Mesodermal cell (in vitro differentiated cells): ENCODE measurements at regions not wholly inside any gene's neighbourhood (a gene's known extent, or its start where the extent isn't known, plus 50 kb on each side); places are given as distances from the start of the nearest gene placed in this dataset.

Experiments used
- H3K27ac ChIP-seq: 2 replicates; pipeline ENCODE4 v1.7.0; 2013; ENCODE audit warnings: mild to moderate bottlenecking, low read depth, low read length, moderate library complexity; ENCODE audit not compliant: severe bottlenecking
- H3K36me3 ChIP-seq: 2 replicates; pipeline ENCODE4 v1.7.1; 2013; ENCODE audit warnings: mild to moderate bottlenecking, low read length, moderate library complexity; ENCODE audit not compliant: control insufficient read depth, insufficient read depth
- H3K4me1 ChIP-seq: one replicate; pipeline ENCODE4 v1.7.1; 2013; ENCODE audit warnings: mild to moderate bottlenecking, low read length; ENCODE audit not compliant: insufficient read depth, control insufficient read depth, poor library complexity, severe bottlenecking
- H3K4me3 ChIP-seq: 2 replicates; pipeline ENCODE4 v1.7.0; 2013; ENCODE audit warnings: low read length, control low read depth, mild to moderate bottlenecking; ENCODE audit not compliant: insufficient read depth, poor library complexity, severe bottlenecking; ENCODE audit errors: extremely low read depth
- H3K9me3 ChIP-seq: 2 replicates; pipeline ENCODE4 v1.7.1; 2013; ENCODE audit warnings: mild to moderate bottlenecking, low read length, moderate library complexity; ENCODE audit not compliant: control insufficient read depth
- WGBS, 2 experiments: methylation state at CpG; one replicate each; pipeline ENCODE4 v1.1.5; 2013; ENCODE audit warnings: missing lambda C conversion rate in 2 of 2; ENCODE audit not compliant: insufficient coverage in 2 of 2; 5-methylcytosine and 5-hydroxymethylcytosine counted together

DNA sequence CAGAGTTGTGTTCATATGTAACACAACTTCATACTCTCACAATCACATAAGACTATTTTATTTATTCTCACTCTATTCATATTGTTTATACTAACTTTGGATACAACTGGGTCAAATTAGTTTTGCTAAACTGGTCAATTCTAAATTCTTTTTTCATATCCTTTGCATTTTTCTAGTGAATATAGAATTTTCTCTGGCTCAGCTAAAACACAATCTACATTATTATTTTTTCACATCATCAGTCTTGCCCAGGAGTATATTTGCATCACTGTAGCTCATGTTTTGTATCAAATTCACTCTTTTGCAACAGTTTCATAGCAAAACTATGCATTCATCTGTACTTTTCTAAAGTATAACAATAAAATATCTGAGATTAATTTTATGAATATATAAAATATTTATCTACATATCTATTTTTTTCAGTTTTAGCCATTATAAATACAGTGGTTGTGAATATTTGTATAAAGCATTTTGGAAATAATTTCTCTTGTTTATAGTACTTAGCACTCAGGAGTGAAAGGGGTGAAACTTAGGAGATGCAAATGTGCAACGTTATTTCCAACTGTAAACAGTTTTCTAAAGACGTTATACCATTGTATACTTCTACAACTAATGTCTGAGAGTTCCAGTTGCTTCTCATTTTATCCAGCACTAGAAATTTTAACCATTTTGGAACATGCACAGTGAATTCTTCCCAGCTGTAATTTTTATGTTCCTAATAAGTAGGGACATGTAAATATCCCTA, 854.6 kb downstream of the CBLN2 start:
- Histone ChIP-seq H3K4me3 (no peak overlapping the region), H3K36me3 (no peaks in the 10 kb centered on the region), H3K9me3 (peaks cover 4% of the 10 kb centered on the region), H3K27ac (no peak overlapping the region), H3K4me1 (no peaks in the 10 kb centered on the region)
- 65% methylated on average over 2 of the region's 2 CpGs; no CpG with 5 or more reads in 1 of the 2 experiments for WGBS, 2 experiments

- no peak overlapping the region for H3K27ac ChIP-seq
- no peaks in the 10 kb centered on the region for H3K36me3 ChIP-seq
- no peaks in the 10 kb centered on the region for H3K4me1 ChIP-seq
- 80% methylated on average over 2 of the region's 5 CpGs; no CpG with 5 or more reads in 1 of the 2 experiments for WGBS, 2 experiments
- no peak overlapping the region for H3K4me3 ChIP-seq
- peaks cover 26% of the 10 kb centered on the region for H3K9me3 ChIP-seq
Measured at GRCh38 chr18:71682591-71682990, 861.6 kb downstream of the CBLN2 start.

DNA sequence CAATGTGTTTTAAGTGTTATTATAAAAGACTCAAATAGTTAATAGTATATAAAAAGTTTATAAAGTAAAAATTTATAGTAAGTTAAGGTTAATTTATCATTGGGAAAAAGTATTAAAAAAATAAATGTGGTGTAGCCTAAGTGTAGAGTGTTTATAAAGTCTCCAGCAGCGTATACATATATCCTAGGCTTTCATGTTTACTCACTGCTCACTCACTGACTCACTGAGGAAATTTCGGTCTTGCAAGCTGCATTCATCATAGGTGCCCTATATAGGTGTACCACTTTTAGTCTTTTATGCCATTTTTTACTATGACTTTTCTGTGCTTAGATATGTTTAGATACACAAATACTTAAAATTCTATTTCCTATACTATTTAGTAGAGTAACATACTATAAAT, 866.0 kb downstream of the CBLN2 start:
- Histone ChIP-seq H3K36me3 (no peaks in the 10 kb centered on the region), H3K4me3 (no peak overlapping the region), H3K27ac (no peak overlapping the region), H3K4me1 (no peaks in the 10 kb centered on the region), H3K9me3 (peaks cover 34% of the 10 kb centered on the region)
- no CpG with 5 or more reads among the region's 2 CpGs for WGBS, 2 experiments

DNA sequence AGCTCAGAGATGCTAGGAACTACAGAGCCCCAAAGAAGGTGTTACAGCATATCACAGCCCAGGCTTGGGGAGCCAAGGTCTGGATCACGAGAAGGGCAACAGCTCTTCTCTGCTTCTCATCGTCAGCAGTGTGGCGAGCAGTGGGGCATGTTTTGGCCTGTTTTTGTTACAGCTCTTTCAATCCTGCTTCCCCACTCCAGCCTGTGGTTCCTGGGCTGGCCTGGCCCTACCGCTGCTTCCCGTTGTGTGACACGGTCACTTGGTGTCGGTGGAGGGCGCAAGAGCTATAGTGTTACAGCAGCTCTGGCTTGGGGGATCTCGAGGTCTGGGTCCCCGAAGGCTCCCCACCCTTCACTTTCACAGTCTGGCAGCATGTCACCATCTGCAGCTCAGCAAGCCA, 870.2 kb downstream of the CBLN2 start:
- no peaks in the 10 kb centered on the region for H3K36me3 ChIP-seq
- WGBS, 2 experiments, result 75 to 83% methylated on average over 10 of the region's 10 CpGs
- peaks cover 24% of the 10 kb centered on the region for H3K9me3 ChIP-seq
- H3K4me3 ChIP-seq, result no peak overlapping the region
- no peak overlapping the region for H3K27ac ChIP-seq
- H3K4me1 ChIP-seq, result no peaks in the 10 kb centered on the region

- Histone ChIP-seq H3K4me3 (no peak overlapping the region), H3K36me3 (no peaks in the 10 kb centered on the region), H3K27ac (no peak overlapping the region), H3K4me1 (no peaks in the 10 kb centered on the region), H3K9me3 (peaks cover 24% of the 10 kb centered on the region)
- WGBS, 2 experiments, result 73 to 77% methylated on average over 4 to 5 of the region's 5 CpGs
Measured at GRCh38 chr18:71673498-71673897, 870.6 kb downstream of the CBLN2 start.

GRCh38 chr18:71666481-71666880, 877.7 kb downstream of the CBLN2 start:
- peaks cover 36% of the 10 kb centered on the region for H3K9me3 ChIP-seq
- WGBS, 2 experiments, result no CpG with 5 or more reads among the region's 2 CpGs
- H3K36me3 ChIP-seq, result no peaks in the 10 kb centered on the region
- H3K4me1 ChIP-seq, result no peaks in the 10 kb centered on the region
- no peak overlapping the region for H3K27ac ChIP-seq
- no peak overlapping the region for H3K4me3 ChIP-seq

DNA sequence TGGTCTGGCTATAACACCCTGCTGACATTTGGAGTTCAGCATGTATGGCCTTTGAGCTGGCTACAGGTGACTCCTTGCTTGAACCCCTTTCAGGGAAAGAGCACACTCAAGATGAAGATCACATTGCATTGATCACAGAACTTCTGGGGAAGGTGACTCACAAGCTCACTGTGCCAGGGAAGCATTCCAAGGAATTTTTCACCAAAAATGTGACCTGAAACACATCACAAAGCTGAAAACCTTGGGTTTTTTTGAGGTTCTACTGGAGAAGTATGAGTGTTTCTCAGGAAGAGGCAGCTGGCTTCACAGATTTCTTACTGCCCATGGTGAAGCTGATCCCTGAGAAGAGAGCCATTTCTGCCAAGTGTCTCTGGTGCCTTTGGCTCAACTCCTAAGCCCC, 879.0 kb downstream of the CBLN2 start:
- H3K4me3 ChIP-seq, result no peak overlapping the region
- H3K9me3 ChIP-seq, result peaks cover 40% of the 10 kb centered on the region
- H3K36me3 ChIP-seq, result no peaks in the 10 kb centered on the region

GRCh38 chr18:71643822-71644221, 900.3 kb downstream of the CBLN2 start:
- Histone ChIP-seq H3K27ac (no peak overlapping the region), H3K36me3 (no peaks in the 10 kb centered on the region), H3K4me1 (no peaks in the 10 kb centered on the region), H3K4me3 (no peak overlapping the region), H3K9me3 (peaks cover 26% of the 10 kb centered on the region)
- WGBS, 2 experiments, result 78 to 90% methylated on average over 8 to 9 of the region's 12 CpGs

More for the DNA sequence above, 879.0 kb downstream of the CBLN2 start:
- Histone ChIP-seq H3K27ac (no peak overlapping the region), H3K4me1 (no peaks in the 10 kb centered on the region)

- 90 to 98% methylated on average over 2 of the region's 3 CpGs for WGBS, 2 experiments
Measured at GRCh38 chr18:71630696-71631095, 913.4 kb downstream of the CBLN2 start.

GRCh38 chr18:71625556-71626090, 918.5 kb downstream of the CBLN2 start:
- WGBS, 2 experiments, result no CpG with 5 or more reads among the region's 1 CpG
- no peaks in the 10 kb centered on the region for H3K36me3 ChIP-seq
- peaks cover 26% of the 10 kb centered on the region for H3K9me3 ChIP-seq
- H3K4me3 ChIP-seq, result no peak overlapping the region
- no peak overlapping the region for H3K27ac ChIP-seq
- no peaks in the 10 kb centered on the region for H3K4me1 ChIP-seq

More at GRCh38 chr18:71630696-71631095, 913.4 kb downstream of the CBLN2 start:
- Histone ChIP-seq H3K4me3 (no peak overlapping the region), H3K36me3 (no peaks in the 10 kb centered on the region), H3K4me1 (no peaks in the 10 kb centered on the region), H3K27ac (no peak overlapping the region), H3K9me3 (peaks cover 7% of the 10 kb centered on the region)

DNA sequence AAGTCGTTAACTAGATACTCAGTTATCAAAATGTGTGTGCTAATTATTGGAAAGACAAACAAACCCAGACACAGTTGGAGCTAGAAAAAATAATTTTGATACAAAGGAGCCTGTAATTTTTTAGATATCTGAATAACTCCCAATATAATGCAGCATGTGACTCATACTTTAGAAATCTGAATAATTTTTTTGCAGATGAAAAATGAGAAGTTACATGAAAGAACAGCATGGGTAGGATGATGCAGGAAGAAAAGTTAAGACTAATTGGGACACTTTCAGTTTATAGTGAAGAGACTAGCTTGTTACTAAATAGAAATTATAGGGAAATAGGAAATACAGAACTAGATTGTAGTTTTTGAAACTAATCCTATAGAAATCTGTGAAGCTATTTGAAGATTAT, 945.8 kb downstream of the CBLN2 start:
- Histone ChIP-seq H3K4me1 (no peaks in the 10 kb centered on the region), H3K9me3 (peaks cover 8% of the 10 kb centered on the region), H3K36me3 (no peaks in the 10 kb centered on the region), H3K27ac (no peak overlapping the region), H3K4me3 (no peak overlapping the region)
- no CpG with 5 or more reads among the region's 1 CpG for WGBS, 2 experiments
